Stimulated activated CD8-positive, alpha-beta memory T cell treated with anti-CD3 and anti-CD28 coated beads, Interleukin-15, amount 100 ng/mL, for 24 hours (primary cell): ENCODE measurements at regions not wholly inside any gene's neighbourhood (a gene's known extent, or its start where the extent isn't known, plus 50 kb on each side); places are given as distances from the start of the nearest gene placed in this dataset.

ENCODE experiments used
- DNase-seq: peaks from one replicate; pipeline ENCODE4 v3.0.0-alpha.2; 2020; ENCODE audit warnings: low read depth

DNA sequence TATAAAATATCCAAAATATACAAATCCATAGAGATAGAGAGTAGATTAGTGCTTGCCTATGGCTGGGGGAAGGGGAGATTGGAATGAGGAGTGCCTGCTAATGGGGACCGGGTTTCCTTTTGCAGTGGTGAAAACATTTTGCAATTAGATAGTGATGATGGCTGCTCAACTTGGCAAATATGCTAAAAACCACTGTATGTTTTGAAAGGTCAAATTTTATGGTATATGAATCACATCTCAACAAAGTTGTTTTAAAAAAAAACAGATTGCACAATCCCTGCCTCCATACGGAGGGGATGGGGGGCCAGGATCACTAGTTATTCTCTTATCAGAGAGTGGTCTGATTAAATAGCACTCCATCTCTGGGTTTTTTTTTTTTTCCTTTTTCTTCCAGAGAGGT, 76.9 kb upstream of the RIPOR2 start:
- no peak for DNase-seq

DNA sequence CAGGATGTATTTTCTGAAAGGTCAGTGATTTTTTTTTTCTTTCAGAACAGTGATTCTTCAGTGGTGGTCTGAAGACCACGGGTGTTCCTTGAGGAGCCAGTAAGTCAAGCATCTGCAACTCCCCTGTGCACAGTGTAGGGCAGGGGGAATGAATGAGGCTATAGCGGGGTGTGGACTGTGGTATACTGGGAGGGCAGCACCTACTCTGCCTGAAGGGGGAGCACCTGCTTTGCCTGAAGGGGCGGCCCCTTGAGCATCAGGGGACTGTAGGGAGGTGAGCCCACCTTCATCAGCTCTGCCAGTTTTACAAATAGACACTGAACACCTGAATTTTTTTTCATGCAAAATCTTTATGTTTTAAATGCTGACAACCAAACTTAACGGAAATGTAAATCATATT, 77.5 kb upstream of the RIPOR2 start:
- DNase-seq: no peak

DNA sequence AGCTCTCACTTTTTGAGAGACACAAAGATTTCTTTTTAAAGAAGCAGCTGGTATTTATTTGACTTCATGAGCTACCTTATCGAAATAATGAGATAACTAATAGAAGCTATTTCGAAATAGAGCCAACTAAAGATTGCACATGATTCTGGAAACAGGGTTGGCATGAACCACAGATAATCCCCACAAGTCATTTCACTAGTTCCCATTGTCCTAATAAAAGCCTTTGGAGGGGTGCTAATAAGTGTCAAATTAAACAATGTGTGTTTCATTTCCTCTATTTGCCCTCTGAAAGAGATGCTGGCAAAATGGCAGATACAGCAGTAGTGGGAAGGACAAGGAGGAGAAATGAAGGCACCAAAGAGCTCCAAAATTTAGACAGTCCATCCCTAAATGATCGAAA, 78.6 kb upstream of the RIPOR2 start:
- no peak for DNase-seq

DNA sequence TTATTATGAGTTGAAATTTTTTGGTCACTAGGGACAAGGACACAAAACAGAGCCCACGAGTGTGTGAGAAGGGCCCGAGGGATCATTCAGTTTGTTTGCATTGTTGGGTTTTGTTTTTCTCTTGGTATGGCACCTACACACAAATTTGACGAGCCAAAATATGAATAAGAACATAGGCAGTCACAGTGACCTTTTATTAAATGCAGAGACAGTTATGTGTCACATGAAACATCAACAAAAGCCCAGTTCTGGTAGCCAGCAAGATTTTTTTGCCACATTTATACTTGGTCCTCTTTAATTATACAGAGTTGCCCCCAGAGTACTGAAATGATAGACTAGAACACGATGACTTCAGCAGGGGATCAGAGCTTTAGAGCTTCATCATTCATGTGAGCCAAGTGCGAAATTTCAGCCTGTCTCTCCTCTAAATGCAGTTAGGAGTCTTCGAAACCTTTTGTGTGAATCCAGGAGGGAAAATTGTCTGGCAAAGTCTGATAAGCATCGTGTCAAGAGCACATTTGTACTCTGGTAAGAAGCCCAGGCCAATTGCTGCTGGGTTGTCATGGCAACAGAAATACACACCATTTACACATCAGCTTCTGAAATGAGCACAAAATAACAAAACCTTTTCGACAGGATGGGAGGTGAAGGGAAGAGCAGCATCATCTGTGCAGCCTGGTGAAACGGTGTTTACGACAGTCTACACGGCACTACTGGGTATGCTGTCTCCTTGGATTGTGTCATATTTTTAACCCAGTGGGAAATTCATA, 79.2 kb upstream of the RIPOR2 start:
- no peak for DNase-seq

DNA sequence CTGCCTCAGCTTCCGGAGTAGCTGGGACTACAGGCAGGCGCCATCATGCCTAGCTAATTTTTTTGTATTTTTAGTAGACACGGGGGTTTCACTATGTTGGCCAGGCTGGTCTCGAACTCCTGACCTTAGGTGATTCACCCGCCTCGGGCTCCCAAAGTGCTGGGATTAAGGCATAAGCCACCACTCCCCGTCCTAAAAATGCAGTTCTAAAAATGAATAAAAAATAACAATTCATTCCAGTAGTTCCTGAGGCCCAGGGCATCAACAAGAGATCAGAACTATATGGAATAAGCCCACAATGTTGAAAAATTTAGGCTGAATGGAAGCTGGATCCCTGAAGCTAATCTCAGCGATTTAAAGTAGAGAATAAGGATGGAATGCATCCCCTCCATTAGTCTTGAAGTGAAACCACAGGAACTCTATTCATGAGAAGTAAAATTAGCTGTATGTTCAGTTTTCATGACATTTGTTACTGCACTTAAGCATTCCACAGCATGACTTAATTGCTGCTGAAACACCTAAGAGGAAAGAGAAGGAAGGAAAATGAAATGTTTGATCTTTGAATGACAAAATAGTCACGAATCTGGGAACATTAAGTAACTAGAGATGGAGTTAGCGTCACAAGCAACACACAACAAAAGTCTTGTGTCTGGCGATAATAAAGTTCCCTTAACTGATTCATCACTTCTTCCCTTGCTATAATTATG, 80.4 kb upstream of the RIPOR2 start:
- DNase-seq: no peak

DNA sequence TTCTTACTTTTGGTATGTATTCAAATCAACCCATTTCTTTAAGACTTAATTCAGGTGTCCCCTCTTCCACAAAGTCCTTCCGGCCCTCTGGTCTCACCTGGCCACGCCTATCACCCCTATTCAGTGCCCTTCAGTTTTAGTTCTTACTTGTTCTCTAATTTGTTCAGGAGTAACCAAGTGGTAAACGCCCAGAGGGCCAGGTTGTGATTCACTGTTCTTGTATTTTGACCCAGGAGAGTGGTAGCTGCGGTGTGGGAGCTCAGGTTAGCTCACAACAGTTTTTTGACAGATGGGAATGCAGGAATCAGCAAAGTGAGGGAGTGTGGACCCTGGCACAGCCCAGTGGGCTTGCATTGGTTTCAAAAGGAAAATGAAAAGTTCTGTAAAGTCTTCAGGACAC, 81.7 kb upstream of the RIPOR2 start:
- no peak for DNase-seq

DNA sequence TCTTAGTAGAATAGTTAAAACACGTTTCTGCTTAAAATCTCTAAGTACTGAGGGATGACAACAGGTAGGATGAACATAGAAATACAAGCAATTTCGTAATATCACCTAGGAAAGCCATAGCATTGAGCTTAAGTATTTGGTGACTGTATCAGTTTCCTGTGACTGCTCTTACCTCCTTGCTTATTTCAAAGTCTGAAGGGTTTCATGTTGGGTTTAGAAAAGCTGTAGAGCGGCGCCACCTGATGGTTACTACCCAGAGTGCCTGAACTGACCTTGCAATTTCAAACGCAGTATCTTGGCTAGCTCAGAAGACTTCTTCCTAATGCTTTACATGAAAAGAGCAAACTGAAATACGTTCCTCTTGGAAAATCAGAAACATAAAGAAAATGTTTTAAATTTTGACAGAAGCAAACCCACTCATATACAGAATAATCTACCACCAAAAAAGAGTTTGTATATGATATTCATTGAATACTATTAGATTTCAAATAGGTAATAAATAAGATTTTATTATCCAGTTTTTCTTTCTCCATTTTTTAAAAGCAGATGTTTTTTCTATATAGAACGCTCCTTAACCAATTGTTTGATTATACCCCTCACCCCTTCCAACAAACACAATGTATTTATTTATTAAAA, 82.3 kb upstream of the RIPOR2 start:
- DNase-seq: no peak

DNA sequence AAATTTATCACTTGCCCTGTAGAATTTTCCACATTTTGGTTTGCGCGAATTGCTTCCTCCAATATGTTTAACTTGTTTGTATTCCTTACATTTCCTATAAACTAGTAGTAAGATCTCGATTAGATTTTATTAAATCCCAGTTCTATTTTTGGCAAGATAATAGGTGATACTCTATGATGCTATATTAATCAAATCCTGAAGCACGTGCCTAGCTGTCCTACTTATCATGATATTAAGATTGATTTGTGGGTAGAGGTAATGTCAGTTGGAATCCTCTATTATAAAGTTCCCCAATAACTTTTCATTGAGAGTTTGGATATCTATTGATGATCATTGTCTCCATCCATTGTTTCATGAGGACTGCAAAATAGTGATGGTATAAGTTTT, 82.8 kb upstream of the RIPOR2 start:
- no peak for DNase-seq

DNA sequence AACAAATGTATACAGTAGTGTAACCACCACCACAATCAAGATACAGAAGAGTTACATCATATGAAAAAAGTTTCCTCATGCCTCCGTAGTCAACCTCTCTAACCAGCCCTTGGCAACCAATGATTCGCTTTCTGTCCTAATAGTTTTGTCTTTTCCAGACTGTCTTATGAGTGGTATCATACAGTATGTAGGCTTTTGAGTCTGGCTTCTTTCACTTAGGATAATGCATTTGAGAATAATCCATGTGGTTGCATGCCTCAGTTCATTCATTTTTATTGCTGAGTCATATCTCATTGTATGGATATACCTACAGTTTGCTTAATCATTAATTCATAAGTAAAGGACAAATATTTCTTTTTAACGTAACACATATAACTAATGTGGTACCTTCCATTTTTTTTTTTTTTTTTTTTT, 86.4 kb upstream of the RIPOR2 start:
- DNase-seq: no peak

DNA sequence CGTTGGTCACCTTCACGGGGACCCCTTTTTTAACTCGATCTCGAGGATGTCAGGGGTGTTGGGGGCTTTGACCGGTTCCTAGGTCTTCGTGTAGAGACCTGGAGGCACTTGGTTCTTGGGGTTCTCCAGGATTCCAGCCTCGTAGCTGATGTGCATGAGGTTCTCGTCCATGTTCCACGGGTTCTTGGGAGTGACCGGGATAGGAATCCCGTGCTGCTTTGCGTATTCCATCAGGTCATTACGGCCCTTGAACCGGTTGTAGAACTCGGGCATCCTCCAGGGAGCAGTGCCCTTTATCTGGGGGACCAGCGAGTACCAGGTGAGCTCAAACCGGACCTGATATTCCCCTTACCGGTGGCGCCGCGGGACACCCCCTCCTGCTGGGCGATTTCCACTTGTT, 88.0 kb upstream of the RIPOR2 start:
- no peak for DNase-seq

DNA sequence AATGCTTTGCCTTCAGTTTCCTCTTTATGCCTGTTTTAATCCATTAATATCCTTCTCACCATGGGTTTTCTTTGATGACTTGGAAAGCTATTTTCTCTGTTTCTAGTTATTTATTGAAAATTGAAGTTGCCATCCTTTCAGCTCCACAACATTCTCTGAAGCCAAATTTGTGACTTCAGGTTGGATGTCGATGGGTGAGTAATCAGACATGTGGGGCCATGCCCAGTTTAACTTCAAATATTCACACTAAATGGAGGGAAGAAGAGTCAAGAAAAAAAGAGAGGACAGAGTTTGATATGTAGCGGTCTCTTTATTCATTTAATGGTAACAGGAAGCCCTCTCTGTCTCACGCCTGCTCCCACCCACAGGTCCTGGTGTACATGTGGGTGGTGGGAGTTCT, 89.1 kb upstream of the RIPOR2 start:
- no peak for DNase-seq

DNA sequence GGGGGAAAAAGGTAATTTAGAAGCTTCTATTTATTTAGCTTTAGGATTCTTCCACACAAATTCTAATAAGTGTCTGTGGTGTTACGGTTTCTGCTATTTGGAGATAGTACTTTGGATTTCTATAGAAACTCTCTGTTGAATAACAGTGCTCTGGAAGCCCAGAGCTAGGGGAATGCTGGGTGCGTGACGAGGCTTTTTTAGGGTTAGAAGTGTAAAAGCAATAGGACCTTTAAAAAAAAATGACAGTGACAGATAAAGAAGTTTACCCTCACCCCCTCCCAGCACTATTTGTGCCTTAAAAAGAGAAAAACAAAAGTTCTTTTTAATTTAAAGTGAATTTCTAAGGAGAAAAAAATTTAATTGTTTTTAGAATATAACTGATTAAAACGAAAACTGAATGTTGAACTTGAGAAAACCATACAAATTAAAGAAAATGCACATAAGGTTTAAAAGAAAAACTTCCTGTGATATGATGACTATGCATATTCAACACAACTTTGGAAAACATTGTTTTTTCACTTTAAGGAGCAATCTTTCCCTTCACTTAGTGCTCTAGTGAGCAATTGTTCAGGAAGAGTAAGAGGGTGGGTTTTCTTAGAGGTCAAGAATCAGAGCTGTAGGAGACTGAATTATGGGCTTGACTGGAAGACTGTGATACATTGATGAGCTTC, 89.6 kb upstream of the RIPOR2 start:
- no peak for DNase-seq

DNA sequence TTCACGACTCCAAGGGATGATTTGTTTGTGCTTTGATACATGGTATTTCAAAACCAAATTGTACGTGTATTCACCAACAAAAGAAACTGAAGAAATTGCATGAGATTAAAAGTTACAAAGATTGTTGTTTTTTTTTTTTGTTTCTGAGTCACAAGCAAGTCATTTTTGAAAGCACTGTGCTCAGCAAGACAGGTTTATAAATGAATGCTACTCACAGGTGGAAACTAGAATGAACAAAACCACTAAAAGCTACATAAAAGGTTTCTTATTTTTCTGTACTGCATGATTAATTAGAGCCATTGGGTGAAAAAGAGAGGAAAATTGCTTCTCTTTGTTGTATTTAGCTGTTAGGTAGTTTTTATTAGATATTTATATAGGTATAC, 90.2 kb upstream of the RIPOR2 start:
- no peak for DNase-seq

DNA sequence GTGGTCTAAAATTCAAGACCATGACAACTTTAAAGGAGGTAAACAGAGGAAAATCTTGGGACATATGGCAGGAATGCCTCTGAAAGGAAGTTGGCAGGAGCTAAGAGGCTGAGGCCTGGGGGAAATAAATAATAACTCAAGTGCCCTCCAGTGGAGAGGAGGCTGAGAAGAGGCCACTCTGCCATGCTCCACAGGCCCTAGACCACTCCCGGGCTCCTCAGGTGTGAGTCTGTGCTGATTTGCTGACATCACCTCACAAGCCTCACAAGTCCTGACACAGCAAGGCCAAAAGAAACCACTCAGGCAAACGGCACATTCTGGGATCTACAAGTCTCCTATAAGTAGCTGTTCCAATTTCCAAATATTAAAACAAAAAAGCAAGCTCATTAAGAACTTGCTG, 91.0 kb upstream of the RIPOR2 start:
- no peak for DNase-seq

DNA sequence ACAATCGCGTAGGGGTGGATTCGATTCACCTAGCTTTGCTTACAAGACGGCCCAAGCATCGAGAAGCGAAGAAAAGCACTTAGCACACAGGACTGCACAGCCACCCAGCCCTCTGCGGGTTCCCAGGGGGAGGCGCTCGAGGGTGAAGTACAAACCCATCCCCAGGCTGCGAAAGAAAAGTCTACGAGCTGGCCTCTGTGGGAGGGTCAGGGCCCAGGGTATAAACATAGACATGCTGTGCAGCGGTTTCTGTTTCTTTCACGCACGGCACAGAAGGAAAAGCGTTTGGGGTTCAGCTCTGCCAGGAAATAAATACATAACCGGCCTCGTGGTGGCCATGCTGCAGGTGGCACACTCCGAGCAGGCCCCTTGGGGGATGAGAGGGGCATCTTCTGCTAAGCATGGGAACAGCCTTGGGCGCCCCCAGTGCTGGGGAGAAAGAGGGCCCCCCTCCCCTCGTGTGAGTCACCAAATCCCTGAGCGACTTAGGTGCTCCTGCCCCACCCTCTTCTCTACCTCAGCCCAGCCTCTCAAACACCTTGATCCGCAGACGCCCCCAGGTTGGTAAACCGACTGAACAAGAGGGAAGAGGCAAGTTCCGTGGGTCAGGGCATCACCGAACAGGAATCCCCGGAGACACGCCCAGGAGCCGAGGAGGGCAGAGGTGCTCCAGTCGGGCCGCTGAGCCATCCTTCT, 91.6 kb upstream of the RIPOR2 start:
- DNase-seq: no peak

DNA sequence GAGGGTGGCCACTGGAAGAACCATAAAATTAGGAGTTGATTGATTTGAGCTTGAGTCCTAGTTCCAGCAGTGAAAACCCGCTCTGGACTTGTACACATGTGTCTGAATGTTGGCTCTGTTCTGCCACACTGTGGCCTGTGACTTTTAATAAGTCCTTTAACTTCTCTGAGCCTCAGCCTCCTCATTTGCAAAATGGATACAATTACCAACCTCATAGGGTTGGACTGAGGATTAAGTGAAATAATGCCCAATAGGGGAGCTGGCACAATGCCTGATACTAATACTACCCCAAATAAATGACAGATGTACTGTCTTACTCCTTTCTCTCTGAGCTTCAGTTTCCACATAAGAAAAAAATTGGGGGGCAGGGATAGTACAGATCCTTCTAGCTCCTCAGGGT, 92.6 kb upstream of the RIPOR2 start:
- DNase-seq: no peak

DNA sequence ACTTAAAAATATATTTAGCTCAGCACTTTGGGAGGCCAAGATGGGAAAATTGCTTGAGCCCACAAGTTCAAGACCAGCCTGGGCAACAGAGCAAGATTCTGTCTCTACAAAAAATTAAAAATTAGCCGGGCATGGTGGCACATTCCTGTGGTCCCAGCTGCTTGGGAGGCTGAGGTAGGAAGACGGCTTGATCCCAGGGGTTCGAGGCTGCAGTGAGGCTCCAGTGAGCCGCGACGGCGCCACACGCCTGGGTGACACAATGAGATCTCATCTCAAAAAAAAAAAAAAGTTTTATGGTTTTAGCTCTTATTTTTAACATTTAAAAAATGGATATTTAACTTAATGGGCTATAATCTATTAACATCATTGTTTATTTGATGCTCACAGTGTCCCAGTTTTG, 97.2 kb upstream of the RIPOR2 start:
- no peak for DNase-seq

DNA sequence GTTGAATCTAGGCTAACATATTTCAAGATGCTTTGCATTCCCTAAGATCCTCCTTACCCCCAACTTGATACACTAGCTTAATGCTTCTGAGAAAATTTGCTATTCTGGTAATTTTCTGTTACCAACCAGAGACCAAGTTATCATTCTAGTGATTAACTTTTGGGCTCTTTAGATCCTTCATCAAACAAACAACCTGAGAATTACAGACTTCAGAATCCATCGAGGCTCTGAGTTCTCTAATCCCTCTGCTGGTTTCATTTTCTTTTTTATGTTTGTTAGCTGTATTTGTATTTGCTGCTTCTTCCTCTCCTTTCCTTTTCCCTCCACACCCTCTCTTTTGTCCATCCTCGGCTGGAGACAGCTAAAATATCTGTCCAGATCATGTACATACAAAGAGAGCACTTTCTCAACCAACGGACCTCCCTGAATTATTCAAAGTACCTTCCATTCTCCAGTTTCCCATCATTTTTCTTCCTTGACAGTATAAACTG, 98.7 kb upstream of the RIPOR2 start:
- DNase-seq: no peak

DNA sequence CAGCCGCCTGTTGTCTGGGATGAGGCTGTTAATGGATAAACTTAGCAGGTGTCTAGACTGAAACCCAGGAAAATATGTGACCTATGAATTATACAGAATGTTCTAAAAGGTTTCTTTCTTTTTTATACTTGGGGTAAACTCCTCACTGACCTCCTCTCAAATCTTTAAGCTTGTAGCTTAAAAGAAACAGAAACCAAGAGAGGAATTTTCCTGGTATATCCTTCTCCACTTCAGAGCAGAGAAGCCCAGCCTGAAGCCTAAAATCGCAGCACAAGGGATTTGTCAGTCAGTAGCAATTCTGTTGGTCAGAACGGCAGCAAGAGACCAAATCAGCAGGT, 99.4 kb upstream of the RIPOR2 start:
- no peak for DNase-seq

DNA sequence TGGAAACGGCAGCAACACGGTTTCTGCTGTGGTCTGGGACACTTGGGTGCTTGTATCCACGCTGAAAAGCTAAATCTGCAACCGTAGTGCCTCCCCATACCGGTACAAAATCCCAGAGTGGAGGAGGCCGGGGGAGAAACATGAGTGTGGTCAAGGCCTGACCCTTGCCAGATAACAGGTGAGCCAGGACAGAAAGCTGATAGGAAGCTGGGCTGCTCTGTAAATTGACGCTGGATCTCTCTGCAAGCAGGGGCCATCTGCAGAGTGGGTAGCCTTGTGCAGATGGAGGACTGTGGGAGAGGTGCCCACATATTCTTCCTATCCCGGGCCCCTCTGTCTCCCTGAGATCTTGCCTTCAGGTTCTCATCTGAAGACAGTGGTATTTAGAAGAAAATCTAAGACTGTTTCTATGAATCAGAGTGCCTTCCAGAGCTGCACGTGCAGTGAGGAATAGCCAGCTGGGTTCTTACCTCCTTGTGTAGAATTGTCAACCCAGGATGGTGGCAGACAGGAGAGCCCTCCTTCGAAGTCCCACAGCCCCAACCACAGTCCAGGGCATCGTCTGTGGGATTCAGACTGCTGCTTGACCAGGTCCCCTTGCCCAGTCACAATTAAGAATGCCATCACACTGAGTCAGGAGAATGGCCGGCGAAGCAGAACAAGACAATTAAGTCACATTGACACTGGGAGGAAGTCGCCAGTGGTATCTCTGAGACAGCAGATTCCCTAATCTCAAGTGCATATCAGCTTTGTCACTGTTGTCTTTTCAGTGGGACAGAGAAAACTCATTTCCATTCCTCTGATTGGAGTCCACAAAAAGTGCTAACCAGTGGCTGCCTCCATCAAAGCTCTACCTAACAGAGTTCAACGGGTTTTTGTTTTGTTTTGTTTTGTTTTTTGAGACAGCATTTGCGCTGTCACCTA, 100.0 kb upstream of the RIPOR2 start:
- DNase-seq: no peak

DNA sequence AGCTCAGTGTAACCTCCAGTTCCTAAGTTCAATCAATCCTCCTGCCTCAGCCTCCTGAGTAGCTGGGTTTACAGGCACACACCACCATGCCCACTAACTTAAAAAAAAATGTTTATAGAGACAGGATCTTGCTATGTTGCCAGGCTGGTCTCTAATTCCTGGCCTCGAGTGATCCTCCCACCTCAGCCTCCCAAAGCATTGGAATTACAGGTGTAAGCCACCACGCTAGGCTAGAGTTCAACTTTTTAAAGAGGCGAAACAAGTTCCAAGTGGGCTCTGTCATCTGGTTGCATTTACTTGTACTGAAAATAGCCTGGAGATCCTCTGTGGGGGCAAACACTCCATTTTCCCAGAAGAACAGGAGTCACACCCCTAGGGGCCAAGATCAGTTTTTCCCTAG, 100.7 kb upstream of the RIPOR2 start:
- DNase-seq: no peak
